ENCODE measurements at regions not wholly inside any gene's neighbourhood (a gene's known extent, or its start where the extent isn't known, plus 50 kb on each side); places are given as distances from the start of the nearest gene placed in this dataset.
"Not testable (repeated sequence)": the region's sequence is repeated elsewhere in the genome, so short reads cannot be mapped to it uniquely, and the experiment has no call there.

DNA sequence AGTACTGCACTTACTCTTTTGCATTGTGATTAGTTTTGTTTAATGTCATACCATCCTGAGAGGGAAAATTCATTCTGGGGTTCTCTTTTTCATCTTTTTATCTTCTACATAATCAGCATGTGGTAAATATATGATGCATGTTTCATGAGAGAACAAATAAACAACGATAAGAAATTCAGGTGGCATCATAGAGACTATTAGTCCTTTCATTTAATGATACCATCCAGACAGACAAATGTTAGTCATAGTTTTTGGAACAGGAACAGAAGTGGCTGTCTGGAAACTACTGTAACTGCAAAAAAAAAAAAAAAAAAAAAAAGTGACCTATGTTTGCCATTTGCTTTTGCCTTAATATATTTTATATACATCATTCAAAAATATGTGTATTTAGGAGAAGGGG is 761.0 kb downstream of the EPHA4 start:
- FAIRE-seq (no peak), DNase-seq (ENCODE audit: low spot score) (no peak)

DNA sequence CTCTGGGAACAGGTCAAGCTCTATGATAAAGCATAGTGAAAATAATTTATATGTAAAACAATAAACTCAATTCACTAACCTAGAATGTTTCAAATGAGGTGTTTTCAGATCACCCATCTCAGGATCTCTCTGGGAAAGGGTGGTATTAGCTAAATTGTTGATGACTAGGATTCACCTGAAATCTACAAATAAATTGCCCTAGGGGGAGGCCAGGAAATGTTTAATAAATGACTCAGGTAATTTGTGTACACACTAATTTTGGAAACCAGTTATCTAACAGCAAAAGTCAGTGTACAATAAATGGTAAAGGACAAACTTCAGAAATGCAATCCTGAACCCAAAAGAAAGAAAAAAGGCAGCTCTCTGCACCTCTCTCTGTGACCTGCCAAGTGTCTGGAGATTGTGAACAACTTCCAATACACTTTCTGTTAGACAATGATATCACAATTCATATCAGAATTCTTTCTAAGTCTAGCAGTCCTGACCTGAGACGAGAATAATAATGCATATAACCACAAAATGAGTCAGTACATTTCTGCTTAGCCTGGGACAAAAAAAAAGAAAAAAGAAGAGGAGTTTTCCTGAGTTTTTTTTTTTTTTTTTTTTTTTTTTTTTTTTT is 760.0 kb downstream of the EPHA4 start:
- DNase-seq (ENCODE audit: low spot score): peak; percentile 69
- peak; percentile 72 for FAIRE-seq

DNA sequence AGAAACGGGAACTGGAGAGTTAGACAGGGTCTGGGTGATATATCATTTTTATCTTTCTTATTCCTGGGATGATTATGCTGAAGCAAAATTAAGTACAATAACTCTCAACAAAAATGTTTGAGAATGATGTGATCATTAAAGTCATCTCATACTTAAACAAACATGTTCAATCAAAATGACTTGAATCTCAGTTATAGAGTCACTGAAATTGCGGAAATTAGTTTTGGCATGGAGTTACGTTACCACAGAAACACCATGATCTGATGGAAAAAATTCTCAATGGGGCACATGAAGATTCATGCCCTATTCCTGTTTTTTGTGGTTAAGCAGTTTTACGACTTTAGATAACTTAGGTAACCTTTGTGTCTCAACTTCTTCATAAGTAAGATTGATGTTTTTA is 757.7 kb downstream of the EPHA4 start:
- no peak for DNase-seq (ENCODE audit: low spot score)
- FAIRE-seq: no peak

DNA sequence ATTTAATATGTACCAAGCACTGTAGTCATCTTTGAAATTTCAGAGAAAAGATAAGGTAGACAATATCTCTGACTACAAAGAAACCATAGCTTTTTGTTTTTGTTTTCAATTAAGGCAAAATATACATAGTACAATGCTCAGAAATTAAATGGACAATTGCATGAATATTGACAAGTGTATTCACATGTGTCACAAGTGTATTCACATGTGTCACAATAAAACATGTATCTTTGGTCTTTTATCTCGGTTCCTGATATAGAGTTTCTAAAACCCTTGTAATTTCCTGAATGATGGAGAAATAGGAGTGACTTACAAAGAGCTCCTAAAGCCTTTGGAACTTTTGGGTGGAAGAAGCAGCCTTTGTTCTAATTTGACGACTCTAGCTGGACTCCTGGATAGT is 756.4 kb downstream of the EPHA4 start:
- DNase-seq (ENCODE audit: low spot score) (no peak), FAIRE-seq (no peak)

DNA sequence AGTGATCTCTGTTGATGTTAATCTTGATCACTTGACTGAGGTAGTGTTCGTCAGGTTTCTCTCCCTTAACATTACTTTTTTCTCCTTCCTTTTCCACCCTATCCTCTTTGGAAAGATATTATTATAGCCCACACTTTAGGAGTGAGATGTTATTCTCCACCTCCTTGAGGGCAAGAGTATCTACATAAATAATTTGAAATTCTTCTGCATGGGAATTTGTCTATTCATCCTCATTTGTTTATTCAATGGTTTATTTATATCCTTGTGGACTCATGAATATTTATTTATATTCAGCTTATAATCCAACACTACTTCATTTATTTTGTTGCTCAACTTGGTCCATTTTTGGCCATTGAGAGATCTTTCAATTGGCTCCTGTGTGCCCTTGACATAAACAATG is 750.4 kb downstream of the EPHA4 start:
- DNase-seq (ENCODE audit: low spot score) (no peak), FAIRE-seq (no peak)

DNA sequence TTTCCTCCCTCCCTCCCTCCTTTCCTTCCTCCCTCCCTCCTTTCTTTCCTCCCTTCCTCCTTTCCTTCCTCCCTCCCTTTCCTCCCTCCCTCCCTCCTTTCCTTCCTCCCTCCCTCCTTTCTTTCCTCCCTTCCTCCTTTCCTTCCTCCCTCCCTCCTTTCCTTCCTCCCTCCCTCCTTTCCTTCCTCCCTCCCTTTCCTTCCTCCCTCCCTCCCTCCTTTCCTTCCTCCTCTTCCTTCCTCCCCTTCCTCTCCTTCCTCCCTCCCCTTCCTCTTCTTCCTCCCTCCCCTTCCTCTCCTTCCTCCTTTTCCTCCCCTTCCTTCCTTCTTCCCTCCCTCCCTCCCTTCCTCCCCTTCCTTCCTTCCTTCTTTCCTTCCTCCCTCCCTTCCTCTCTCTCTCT is 748.5 kb downstream of the EPHA4 start:
- not testable (repeated sequence) for DNase-seq (ENCODE audit: low spot score); FAIRE-seq

DNA sequence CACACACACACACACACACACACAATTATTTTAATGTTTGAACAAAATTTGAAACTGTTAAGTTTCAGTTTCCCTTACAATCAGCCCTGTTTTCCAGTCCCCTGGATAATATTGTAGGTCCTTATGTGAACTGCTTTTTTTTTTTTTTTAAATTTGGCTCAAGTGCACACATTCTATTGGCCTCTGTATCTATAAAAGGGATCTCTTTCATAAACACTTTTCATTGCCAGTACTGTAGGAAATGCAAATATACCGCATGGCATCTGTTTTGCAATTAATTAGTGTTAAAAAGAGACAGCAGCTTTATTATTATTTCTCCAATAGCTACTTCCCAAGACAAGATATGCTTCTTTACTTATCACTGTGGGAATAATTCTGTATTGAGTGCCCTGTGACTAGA is 738.7 kb downstream of the EPHA4 start:
- DNase-seq (ENCODE audit: low spot score): no peak
- FAIRE-seq: no peak

DNA sequence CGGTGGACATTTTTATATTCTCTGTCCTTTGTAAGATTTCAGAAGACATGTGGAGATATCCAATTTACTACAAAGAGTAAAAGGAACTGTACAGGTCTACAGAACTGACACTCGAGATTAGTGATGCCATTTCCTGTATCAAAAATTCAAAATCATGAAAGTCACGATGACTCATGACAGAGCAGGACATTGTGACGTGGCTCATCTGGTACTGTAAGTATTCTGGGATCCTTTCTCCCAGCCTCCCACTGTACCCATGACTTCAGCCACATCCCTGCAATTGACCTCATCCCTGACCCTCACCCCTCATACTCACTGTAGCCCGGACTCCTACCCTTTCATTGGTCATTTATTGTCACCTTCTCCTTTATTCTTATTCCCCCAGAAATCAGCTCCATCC is 736.5 kb downstream of the EPHA4 start:
- FAIRE-seq: no peak

DNA sequence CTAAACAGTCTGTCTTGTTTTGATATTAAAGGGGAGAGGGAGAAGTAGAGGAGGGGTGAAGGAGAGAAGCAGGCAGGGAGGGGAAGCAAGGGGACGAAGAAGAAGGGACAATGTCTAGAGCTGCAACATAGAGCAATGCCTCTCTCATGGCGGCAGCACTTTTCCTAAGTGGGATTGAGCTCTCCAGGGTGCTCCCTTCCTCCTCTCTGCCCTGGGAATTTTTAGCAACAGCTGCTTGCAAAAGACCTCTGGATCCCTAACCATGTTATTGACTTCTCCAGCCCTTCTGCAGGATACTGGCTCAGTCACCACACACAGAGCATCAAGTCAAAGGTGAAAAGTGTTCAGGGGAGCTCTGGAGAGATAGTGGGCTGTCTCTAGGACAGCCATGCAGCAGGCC is 734.9 kb downstream of the EPHA4 start:
- DNase-seq (ENCODE audit: low spot score): no peak
- no peak for FAIRE-seq

More for the DNA sequence above, 736.5 kb downstream of the EPHA4 start:
- DNase-seq (ENCODE audit: low spot score): peak; percentile 23

DNA sequence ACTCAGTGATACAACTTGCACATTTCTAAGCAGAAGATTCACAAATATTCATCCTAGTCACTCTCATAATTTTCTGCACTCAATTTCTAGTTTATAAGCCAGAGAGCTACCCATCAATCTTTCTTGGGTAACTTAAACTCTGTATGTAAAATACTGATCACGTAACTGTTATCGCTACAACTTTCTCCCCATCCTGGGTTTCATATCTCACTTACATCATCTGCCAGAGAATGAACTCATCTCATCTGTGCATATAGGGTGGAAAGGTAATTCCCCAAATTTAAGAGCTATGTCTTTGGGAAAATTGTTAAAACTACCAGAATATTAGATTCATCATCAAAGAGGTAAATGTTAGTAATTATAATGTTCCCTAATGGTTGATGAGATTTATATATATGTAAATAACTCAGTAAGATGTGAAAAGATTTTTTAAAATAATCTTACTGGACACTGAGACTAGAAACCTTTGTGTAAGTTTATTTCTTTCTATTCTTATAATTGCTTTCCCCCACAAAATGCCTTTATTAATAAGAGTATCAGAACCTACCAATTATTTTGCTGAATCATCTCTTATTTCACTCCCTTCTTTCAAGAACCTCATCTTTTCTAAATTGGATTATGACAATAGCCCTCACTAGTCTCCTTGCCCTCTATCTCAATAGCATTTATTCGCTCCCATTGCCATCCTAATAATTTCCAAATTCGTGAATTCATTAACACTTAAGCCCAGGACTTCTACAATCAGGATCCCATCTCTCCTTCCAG is 729.0 kb downstream of the EPHA4 start:
- no peak for FAIRE-seq
- DNase-seq (ENCODE audit: low spot score): no peak

DNA sequence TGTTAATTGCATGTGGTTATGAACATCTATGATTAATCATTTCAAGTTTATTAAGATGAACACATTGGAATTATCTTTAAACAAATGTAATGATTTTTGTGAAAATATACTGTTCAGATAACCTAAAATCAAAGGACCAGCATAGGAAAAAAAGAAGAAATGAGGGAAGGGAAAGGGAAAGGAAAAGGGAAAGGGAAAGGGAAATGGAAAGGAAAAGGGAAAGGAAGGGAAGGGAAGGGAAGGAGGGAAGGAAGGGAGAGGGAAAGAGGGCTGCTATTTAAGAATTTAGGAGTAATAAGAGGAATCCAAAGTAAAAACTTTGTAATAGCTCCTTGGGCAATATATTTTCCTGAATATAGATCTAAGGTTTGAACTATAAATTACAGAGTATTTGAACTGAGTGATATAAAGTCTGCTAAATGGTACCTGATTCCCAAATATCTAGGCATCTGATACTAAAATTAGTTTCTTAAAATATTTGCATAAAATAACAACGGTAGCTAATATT is 726.3 kb downstream of the EPHA4 start:
- FAIRE-seq: no peak
- DNase-seq (ENCODE audit: low spot score): no peak

DNA sequence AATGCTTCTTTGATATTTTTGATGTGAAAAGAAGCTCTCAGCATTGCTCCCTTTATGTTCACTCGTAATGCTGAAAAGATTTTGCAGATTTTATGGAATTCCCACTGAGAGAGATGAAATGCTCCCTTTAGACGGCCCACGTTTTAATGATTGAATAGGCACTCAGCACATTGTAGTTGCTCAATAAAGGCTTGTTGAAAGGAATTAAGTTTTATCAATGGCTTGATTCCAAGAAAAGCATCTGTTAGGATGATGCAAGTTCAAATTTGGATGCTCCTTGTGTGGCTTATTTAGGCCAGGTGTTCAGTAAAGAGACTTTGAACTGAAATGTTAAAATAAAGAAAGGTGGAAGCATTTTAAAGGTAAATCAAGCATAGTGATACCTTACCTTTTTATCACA is 725.1 kb downstream of the EPHA4 start:
- FAIRE-seq (no peak), DNase-seq (ENCODE audit: low spot score) (no peak)

DNA sequence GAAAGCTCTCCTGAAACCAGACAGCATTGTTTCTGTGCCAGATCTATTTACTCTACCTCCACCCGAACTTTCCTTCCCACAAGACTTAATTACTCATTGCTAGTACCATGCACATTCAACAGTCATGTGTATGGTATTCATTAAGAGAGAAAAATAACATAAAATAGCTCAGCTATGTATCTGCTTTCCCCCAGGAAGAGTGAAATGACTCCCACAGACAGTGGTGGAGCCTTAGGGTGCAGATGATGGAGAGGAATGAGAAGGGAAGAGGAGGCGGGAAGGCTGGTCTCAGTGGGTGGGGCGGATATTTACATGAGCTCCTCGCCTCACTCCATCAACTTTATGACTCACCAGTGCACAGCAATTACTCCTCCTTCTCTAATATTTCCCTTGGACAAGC is 724.5 kb downstream of the EPHA4 start:
- FAIRE-seq (peak; percentile 72), DNase-seq (ENCODE audit: low spot score) (peak; percentile 70)

DNA sequence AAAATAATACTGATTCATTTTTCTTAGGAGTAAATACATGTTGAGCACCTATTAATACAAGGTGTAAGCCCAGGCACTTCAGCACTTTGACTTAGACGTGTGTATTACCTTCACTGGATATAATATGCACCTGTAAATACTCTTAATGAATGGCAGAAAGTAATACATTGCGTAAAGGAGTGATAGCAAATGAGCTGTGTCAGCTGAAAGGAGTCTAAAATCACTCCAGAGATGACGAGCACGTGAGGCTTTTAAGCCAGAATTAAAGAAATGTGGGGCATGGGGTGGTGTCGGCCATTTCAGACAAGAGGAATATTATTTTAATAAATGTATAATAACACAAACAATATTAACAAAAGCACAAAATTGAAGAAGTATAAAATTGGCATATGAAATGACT is 722.7 kb downstream of the EPHA4 start:
- DNase-seq (ENCODE audit: low spot score): no peak
- FAIRE-seq: no peak

DNA sequence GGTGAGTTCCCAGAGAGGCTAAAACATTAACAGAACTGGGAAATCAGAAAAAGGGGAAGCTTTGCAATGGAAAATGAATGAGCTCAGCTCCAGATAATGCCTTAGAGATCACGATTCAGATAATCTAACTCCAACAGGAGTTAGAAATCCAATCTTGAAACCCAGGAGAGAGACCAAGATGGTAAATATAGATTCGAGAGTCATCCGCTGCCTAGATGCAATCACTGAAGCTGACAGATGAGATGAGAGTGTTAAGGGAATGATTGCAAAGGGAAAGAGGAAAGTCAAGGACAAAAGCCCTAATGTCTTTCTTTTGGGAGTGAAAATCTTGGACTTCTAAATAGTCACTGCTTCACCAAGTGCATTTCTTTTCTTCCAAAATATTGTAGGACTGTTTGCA is 722.0 kb downstream of the EPHA4 start:
- FAIRE-seq (no peak), DNase-seq (ENCODE audit: low spot score) (no peak)

DNA sequence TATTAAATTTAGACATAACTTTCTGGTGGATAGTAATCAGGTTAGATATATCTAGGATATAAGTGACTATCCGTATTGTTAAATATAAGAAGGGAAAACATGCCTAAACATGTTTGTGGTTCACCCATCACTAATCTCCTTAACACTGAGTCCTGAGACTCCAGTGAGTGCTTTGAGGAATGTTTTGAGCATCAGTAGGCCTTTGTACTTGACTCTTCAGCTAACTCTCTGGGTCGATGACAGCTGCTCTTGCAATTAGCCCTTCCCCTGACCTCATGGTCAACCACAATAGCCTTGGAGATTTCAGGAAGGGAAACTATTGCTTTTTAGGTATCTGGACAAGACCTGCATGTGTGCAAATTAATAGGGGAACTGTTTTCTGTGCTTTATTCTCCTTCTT is 716.8 kb downstream of the EPHA4 start:
- DNase-seq (ENCODE audit: low spot score): no peak
- no peak for FAIRE-seq

DNA sequence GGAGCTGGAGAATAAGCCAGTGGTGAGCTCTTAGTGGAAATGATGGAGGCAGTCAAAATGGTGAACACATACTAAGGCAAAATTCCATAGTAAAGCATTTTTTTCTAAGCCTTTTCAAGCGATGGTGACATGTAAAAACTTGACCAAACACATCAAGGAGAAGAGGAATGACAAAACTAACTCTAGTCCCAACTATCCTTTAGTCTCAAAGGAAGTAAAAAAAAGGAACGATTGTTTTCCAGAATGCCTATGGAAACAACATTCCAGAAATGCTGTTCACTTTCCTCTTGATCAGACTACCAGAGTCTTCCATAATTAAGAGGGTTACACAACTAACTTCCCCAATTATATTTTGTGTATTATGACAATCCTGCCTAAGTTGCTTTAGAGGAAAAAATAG is 715.6 kb downstream of the EPHA4 start:
- no peak for FAIRE-seq
- DNase-seq (ENCODE audit: low spot score): no peak

DNA sequence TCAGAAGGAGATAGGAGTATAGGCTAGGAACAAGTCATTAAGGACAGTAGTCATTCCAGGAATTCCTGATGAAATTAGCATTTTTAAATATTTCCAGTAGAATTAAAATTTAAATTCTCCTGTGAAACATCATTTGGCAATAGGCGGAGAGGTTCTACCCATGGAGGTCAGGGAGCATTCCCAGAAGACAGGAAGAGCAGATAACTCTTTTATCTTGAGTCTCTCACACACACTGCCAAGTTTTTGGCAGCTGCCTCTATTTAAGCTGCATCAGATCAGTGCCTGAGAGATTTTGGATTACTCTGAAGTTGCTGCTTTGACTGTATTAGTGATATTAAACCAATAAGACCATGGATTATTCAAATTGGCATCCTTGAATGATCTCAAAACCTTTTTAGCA is 714.7 kb downstream of the EPHA4 start:
- DNase-seq (ENCODE audit: low spot score): no peak
- FAIRE-seq: no peak

DNA sequence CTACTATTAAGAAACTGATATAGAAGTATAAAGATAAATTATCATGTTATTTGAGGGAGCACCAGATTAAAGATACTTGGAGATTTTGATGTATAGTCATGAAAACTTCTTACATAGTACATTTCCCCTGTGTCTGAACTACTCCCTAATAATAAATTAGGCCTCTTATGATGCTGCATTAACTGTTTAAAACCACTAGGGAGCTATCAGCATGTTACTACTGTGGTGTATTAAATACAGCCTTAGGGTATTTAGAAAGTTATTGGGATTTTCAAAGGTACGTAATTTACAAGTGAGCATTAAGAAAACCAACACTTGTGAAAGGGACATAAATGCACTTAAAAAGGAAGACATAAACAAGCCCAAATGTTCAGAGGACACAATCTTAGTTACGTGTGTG is 714.0 kb downstream of the EPHA4 start:
- FAIRE-seq (no peak), DNase-seq (ENCODE audit: low spot score) (no peak)

DNA sequence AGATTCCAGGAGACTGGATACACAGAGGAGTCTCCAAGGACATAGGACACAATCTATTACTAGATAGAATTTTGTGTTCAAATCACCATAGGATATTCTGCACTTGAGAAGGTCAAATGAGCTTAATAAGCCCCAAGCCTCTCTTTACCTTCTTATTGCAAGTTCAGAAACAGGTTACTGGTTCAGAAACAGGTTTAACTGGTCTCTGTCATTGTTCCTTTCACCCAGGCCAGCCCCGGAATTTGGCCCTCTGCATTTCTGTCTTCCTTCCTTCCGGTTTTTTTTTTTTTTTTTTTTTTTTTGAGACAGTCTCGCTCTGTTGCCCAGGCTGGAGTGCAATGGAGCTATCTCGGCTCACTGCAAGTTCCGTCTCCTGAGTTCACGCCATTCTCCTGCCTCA is 700.2 kb downstream of the EPHA4 start:
- no peak for FAIRE-seq
- DNase-seq (ENCODE audit: low spot score): no peak

DNA sequence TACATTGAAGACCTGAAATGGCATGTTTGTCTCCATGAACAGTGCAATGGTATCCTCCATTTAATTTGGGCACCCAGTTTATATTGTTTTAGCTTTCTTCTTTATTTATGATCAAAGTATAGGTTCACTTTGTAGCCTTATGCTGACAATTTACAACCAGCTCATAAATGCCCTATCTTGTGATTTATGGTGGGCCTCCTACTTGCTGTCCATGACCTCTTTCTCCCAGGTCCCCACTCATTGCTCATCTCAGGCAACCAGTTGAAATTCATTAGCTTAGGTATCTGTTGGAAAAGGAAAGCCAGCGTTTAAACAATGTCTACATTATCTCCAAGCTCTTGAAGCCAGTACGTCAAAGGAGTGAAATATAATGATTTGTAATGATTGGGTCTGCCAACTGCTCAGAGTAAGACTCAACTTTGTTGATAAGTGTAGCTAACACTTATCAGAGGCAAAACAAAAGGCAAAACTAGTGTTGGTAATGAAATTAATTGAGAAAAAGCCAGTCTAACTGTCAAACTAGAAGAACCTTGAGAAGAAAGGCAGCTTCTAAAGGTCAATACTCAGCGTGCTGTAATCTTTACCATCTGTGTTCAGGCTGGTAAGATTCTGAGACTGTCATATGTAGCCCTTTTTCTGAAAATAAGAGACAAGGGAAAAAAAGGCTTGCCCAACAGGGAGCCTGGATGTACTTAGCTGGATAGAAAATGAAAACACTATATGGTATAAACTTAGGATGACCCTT is 695.9 kb downstream of the EPHA4 start:
- DNase-seq (ENCODE audit: low spot score): no peak
- FAIRE-seq: no peak

DNA sequence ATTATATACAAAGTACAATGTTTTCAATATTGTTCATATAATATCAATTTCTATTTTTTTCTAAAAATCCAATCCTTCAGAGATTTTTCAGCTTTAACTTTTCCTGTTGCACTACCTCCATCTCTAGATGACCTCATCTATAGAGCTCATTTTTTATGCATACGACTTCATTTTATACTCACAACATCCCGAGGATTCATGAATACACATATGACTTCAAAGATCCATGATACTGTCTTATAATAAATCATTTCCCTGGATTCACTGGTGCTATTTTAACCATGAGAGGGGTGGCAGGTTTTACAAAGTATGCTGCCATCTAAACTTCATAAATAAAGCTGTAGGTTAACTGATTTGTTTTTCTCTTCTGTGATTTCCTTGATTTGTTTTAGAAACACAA is 694.6 kb downstream of the EPHA4 start:
- FAIRE-seq (no peak), DNase-seq (ENCODE audit: low spot score) (no peak)
